Right renal cortex interstitium (tissue), 3 donors: ENCODE measurements at regions not wholly inside any gene's neighbourhood (a gene's known extent, or its start where the extent isn't known, plus 50 kb on each side); places are given as distances from the start of the nearest gene placed in this dataset.
"Not testable (repeated sequence)": the region's sequence is repeated elsewhere in the genome, so short reads cannot be mapped to it uniquely, and the experiment has no call there.

Experiments
- DNase-seq, 3 donors: peaks; one replicate each; pipeline ENCODE4 v3.0.0-alpha.2; 2013; ENCODE audit warnings: low read depth in 3 of 3, low spot score in 2 of 3

DNA sequence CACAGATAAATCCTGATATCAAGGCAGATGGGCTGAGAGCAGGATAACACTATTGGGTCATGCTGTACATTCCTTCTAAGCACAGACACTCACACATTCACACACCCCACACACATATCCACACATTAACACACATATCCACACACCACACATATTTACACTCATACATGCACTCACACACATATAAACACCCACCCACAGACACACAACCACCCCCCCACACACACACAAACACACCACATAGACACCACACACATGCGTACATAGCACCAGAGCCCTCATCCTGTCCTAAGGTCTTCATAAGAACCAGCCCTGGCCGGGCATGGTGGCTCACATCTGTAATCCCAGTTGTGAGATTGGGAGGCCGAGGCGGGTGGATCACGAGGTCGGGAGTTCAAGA, 322.3 kb upstream of the ADCY2 start:
- DNase-seq: no peak

DNA sequence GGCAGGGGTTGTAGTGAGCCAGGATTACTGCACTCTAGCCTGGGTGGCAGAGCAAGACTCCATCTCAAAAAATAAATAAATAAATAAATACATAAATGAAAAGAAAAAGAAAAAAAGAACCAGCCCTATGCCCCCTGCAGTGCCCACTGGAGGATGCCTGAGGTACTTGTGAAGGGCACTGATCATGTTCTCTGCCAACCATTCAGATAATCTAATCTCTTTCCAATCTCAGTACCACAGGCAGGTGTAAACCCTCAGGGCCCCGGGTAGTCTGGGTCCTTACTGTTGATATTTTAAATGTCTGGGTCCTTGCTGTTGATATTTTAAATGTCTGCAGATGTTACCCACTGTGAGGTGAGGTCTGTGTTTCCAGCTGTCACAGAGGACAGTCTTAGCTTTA, 321.8 kb upstream of the ADCY2 start:
- DNase-seq: no peak

DNA sequence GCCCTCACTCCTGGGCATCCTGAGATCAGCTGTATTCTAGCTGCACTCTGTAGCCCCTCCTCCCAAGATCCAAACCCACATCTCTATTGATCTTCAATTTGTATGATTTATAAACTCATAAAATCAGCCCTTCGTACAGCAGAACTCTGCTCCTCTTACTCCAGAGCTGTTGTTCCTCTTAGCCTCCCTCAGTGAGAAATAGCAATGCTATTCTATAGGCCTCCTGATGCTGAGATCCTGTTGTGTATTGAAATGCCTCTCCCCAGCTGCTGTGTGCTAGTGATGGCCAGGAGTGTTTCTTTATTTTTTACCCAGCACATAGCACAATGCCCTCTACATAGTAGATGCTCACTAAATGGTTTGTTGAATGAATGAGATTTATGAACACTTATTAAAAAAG, 320.5 kb upstream of the ADCY2 start:
- DNase-seq: no peak

DNA sequence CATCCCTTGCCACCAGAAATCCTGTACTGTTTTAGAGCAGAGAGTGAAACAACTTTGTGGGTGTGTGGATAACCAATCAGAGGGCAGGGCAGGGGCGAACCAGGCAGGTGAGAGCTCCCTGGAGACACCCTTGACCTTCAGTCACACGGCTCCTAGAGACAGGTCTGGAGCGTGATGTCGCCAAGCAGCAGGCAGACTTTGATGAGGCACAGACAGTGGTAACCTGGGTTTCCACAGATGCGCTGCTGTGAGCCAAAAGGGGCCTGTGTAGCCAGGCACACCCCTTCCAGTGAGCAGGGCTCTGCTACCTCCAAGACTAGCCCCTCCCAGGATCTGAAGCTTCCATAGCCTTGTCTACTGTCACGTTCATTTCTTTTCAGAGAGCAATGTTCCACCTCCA, 317.8 kb upstream of the ADCY2 start:
- DNase-seq: no peak

DNA sequence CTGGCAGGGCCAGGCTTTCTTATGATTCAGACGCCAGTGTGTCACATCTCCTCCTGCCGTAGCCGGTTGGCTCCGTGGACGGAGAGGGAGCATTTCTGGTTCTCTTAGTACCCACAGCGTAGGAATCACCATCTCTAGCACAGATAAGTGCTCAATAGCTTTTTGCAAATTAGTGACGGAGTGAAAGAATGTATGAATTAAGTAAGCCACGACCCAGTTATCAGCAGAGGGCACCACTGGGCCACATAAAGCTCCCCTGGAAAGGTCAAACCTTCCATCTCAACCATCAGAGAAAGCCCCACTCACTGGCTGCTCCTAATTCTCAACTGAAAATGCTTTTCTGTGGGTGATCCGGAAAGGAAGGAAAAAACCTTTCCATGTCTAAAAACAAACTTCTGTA, 317.0 kb upstream of the ADCY2 start:
- peak in 1 of 3 donors; percentile 2 for DNase-seq

DNA sequence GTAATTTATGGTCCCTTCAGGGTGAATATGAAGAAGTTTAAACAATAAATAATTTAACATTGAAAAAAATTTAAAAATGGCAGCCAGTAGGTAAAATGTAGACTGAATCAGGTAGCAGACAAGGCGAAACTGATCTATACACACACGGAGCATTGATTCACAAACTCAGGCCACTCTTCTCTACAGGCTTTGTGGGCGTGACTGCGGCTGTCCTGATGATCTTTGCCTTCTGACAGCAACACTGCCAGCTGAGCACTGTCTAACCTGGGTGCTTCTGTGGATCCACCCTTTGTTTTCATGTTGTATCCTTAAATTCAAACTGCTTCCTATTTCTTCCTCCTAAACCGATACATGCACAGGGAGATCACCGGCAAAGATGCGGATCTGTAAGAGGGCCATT, 315.4 kb upstream of the ADCY2 start:
- DNase-seq: no peak

DNA sequence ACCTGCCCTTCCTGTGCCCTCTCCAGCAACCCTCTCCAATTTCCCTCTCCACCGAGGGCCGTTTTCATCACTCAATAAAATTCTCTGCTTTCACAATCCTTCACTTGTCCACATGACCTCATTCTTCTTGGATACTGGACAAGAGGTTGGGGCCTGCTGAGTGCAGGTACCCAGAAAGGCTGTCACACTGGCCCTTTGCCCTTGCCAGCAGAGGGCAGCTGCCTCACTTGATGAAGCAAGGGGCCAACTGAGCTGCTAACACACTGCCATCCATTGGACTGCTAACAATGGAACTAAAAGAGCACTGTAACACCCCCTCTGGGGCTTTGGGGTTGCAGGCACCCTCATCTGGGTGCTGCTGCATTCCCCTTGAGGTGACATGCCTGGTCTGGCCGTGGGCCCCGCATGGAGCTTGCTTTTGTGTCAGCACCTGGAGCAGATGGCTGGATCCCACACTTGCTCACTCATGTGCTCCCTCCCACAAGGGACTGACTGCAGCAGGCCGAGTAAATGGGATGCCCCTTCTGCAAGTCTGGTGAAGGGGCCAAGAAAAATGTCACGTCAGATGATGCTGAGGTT, 308.1 kb upstream of the ADCY2 start:
- DNase-seq: no peak

DNA sequence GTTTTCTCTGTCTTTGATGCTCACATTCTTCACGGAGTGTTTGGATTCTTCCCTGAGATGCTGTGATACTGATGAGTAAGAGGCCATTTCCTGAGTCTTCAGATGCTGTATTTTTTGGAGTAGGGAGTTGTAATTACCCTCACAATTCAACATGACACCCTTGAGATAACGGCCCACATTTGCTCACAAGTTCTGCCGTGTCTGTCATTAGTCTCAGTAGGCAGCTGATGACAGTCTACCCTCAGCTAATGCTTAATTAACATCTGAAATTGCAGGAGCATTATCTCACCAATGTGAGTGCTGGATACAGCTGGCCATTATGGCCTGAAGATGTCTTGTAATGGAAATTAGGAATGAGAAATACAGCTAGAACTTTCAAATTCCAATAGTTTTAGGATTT, 307.1 kb upstream of the ADCY2 start:
- DNase-seq: no peak

DNA sequence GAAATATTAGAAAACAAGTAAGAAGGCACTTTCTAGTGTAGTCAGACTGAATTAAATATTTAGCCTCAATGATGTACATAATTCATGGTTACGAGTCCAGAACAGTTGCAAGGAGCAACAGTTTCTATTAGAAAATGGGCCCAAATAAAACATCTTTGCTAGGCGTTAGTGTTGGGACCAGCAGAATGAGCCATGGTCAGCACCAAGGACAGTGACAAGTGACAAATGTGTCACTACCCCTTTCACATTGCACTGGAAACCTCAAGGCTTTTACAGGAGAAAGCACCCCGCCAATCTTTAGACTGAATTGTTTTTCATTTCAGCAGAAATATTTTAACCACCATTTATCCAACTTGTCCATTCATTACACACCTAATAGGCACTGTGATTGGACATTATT, 301.3 kb upstream of the ADCY2 start:
- DNase-seq: peak; percentile 29 to 44 (median 41)

DNA sequence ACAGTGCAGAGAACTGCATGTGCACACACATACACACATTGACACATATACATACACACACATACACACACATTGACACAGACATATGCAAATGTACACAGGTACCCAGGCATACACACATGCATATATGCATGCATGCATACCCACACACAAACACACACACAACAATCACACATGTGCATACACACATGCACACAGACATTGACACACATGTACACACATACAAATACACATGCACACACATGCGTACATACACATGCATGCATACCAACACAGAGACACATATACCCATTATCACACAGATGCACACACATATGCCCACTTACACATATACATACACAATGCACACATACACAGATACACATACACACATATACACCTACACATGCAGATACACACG, 299.6 kb upstream of the ADCY2 start:
- DNase-seq: no peak

DNA sequence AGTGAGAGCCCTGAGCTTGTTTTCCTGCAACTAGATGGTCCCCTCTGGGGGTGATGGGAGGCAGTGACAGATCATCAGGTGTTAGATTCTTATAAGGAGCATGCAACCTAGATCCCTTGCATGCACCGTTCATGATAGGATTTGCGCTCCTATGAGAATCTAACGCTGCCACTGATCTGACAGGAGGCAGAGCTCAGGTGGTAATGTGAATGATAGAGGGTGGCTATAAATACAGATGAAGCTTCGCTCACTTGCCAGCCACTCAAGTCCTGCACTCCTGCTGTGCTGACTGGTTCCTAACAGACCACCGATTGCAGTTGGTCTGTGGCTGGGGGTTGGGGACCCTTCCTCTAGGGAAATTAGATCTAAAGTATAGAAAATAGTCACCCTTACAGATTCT, 290.6 kb upstream of the ADCY2 start:
- DNase-seq: no peak

DNA sequence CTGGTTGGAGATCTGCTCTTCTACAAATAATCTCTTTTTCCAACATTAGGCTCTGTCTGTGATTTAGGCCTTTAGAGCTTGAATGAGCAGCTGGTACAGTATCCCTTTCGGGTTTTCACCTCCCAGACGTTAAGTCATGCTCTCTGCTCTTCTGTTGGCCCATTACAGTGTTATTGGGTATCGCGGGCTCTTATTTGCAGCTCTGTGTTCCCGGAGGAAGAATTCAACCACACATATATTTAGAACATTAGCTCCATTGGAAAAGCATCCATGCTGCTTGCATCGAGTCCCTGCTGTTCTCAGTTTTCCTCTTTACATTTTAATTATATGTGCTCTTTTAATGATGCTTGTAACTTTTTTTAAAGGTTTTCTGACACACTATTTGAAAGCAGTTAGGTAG, 278.0 kb upstream of the ADCY2 start:
- DNase-seq: no peak

DNA sequence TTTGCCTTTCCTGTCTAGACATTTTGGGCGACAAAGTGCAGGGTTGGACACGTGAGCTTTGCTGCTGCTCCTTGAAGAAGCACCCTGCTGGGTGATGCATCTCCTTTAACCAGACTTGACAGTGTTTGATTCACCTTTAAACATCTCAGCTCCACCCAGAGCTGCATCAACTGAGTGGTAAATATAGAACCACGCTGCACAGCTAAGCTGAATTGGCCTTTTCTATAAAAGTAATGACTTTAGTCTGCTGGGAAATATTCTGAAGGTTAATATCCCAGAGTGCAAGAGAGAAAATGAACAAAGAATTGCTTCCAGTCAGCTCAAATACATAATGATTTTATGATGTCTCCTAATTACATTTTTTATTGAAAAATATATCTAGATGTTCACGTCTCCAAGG, 264.3 kb upstream of the ADCY2 start:
- no peak for DNase-seq

DNA sequence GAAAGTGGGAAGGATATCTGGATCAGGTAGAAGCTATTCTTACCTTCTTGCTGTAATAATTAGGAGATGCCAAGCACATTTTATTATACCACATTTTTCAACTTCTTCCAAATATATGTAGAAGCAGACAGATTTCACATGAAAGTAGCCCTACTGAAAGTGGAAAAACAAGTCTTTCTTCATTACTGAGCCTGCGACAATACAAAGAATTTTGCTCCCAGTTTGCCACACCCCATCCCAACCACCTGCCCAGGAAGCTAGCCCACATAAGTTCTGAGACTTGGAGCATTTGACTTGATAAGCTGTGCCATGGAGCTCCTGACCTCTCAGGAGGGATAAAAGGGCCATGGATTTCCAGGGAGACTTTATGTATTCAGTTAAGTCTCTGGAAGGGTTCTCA, 249.1 kb upstream of the ADCY2 start:
- no peak for DNase-seq

DNA sequence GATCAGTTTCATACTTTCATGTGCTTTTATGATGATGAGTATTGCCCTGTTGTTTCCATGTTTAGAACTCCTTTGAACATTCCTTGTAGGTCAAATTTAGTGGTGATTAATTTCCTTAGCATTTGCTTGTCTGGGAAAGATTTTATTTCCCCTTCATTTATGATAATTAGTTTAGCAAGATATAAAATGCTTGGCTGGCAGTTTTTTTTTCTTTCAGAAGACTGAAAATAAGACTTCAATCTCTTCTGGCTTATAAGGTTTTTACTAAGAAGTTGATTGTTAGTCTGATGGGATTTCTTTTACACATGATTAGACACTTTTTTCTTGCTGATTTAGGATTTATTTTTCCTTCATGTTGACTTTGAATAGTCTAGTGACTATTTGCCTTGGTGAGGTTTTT, 238.9 kb upstream of the ADCY2 start:
- DNase-seq: no peak

DNA sequence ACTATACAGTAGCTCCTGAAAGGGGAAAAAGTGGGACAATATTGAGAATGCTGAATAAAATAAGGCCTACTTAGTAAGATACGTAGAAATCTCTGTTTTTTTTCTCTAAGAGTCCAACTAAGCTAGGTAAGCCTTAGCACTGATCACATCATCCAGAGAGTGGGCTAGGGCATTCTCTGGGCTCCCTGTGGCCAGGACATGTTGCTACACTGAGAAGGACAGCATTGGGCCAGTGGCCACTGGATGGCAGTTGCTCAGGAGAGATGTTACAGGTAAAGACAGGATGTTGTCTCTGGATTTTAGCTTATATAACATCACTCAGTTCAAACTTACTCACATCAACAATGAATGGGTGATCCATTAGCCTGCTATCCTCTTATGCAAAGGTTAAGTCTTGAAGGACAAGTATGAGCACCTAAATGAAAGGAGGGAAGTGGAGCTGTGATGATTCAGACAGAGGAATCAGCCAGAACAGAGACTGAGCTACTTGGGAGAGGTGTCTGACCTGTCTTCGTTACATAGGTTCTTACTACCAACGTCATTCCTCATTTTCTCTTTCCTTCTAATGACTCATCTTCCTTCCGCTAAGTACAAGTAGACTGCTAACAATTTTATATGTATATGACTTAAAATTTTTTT, 226.6 kb upstream of the ADCY2 start:
- no peak for DNase-seq

DNA sequence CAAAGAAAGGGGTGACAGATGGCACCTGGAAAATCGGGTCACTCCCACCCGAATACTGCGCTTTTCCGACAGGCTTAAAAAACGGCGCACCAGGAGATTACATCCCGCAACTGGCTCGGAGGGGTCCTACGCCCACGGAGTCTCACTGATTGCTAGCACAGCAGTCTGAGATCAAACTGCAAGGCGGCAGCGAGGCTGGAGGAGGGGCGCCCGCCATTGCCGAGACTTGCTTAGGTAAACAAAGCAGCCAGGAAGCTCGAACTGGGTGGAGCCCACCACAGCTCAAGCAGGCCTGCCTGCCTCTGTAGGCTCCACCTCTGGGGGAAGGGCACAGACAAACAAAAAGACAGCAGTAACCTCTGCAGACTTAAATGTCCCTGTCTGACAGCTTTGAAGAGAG, 225.2 kb upstream of the ADCY2 start:
- DNase-seq: not testable (repeated sequence)

DNA sequence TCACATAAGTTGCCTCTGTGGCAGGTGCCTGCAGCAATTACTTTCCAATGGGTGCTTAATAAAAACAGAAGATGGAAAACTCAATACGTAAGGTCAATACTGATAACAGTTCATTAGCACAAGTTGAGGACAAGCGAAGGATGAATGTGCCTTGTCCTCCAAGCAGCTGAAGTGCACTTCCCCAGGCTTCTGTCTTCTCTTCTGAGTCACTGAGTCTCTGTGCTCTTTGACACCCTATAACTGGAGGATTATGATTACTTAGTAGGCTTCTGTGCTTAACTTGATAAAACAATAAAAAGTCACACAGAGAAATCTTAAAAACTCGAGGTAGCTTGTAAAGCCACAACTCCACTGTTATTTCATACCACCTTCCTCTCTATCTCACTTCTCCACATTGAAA, 216.6 kb upstream of the ADCY2 start:
- DNase-seq: no peak

DNA sequence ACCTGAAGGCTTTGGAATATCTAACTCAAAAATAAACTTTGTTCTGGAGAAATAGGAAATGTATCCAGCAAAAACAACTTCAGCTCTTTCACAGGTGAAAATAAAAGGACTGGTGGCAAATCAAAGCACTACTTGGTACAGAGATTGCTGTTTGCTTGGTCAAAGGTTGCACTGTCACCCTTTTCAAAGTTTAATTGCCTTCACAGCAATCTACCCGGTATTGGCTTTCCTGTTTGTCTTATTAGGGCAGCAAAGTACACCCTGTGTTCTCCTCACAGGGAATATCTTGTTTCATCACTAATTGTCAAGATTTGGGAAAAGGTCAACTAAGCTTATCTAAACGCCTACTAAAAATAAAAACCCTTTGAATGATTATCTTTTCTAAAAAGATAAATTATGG, 214.1 kb upstream of the ADCY2 start:
- no peak for DNase-seq

DNA sequence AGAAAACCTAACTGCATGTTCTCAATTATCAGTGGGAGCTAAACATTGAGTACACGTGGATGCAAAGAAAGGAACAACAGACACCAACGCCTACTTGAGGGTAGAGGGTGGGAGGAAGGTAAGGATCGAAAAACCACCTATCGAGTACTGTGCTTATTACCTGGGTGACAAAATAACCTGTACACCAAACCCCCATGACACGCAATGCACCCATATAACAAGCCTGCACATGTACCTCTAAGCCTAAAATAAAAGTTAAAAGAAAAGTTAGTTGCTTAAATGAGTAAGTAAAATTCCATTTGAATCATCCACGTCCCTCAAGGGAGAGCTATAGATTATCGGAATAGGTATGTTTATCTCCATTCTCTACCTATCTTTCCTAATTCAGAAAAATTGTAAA, 210.2 kb upstream of the ADCY2 start:
- DNase-seq: no peak

DNA sequence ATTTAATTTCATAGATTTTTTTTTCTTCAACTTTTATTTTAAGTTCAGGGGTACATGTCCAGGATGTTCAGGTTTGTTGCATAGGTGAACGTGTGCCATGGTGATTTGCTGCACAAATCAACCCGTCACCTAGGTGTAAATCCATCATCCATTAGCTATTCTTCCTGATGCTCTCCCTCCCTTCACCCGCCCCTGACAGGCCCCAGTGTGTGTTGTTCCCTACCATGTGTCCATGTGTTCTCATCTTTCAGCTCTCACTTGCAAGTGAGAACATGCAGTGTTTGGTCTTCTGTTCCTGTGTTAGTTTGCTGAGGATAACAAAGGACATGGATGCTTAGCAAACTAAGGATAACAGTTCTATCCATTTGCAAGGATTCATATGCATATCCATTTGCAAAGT, 209.1 kb upstream of the ADCY2 start:
- DNase-seq: no peak

DNA sequence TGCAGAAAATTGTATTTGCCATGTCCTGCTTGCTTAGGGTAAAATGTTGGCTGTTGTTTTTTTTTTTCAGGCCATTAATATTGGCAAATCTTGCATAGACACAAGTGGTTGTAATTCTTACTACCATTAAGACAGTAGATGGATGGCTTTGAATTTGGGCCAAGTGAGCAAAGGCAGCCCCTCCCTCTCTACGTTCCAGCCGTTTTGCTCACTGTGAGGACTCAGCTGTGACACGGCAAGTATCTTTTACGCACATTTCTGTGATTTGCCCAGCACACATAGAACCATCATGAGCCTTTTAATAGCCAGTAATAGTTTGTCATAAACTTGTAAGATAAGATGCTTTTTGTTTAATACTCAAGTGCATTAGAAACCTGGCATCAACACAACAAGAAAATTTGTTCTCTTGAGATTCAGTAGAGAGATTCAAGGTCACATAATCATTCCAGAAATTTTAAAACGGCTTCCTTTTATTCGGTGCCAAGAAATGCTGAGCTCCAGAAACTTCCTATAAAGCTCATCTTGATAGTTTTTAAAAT, 205.2 kb upstream of the ADCY2 start:
- DNase-seq: no peak

DNA sequence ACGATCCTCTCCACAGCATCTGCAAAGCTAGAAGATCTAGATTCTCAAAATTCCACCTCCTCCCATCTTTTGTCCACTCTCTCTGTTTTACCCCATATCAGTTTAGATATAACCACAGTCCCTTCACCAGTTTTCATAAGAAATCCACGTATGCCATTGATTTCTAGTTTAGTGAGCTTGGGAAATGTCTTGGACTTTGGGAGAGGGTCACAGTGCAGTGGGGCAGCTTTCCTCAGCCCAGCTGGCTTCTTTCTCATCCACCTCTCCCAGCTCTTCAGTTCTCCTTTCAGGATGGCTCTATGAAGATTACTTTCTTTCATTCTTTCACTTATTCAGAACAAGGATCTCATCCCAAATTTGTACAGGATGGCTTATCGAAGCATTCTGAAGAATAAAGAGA, 203.9 kb upstream of the ADCY2 start:
- DNase-seq: no peak
